DMS79 treated with DMSO at 0.1 percent for 48 hours (cell line): ENCODE measurements at regions not wholly inside any gene's neighbourhood (a gene's known extent, or its start where the extent isn't known, plus 50 kb on each side); places are given as distances from the start of the nearest gene placed in this dataset.
"Not testable (repeated sequence)": the region's sequence is repeated elsewhere in the genome, so short reads cannot be mapped to it uniquely, and the experiment has no call there.

Experiments used
- DNase-seq: peaks from one replicate; lab custom pipeline; 2025; lab: John Stamatoyannopoulos, UW

DNA sequence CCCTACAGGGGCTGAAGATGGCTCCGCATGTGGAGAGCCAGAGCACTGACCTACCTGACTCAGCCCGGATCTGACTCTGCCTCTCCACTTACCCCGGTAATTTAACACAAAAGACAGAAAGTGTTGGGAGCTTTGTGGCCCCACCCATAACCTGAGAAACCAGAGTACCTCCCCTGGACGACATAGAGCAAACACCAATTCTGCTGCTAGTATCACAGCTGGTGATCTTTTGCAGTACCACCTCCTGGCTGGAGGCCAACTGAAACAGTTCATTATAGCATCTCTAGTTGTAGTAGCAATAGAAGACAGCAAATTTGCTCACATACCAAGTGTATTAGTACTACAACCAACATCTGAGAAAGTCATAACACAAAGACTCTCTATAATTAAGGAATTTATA lies 443.9 kb downstream of the KLHL4 start:
- DNase-seq: no peak

DNA sequence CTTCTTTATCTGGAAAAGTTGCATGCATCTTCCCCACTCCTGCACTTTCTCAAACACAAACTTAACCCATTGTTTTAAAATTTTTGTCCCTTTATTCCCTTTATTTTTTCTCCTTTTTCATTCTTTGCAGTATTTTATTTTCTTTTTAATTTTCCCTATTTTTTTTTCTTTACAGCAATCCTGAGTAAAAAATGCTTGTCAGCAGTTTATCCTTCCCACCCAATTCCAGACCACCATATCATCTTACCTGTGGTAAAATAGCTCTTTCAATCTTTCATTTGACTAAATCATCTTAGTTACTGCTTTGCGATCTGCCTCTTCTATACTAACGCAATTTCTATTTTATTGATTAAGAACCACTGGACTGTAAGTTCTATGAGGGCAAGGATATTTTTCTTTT lies 450.5 kb downstream of the KLHL4 start:
- no peak for DNase-seq

DNA sequence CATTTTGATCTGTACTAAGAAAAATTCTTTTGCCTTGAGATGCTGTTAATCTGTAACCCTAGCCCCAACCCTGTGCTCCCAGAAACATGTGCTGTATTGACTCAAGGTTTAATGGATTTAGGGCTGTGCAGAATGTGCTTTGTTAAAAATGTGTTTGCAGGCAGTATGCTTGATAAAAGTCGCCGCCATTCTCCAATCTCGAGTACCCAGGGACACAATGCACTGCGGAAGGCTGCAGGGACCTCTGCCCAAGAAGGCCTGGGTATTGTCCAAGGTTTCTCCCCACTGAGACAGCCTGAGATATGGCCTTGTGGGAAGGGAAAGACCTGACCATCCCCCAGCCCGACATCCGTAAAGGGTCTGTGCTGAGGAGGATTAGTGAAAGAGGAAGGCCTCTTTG lies 454.5 kb downstream of the KLHL4 start:
- DNase-seq: not testable (repeated sequence)

DNA sequence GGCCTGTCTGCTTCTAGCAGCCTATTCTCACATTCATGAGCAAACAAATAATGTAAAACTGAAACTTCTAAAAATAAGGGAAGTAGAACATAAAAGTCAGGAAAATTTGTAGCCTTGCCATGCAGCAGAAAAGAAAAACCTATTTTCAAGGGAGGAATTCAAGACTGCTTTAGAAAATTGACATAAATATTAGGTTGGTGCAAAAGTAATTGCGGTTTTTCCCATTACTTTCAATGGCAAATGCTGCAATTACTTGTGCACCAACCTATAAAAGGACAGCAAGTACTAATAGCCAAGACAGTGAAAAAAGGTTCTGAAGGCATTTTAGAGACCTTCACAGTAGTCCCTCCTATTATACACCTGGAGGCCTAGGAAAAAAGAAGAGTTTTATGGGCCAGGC lies 457.8 kb downstream of the KLHL4 start:
- DNase-seq: no peak

DNA sequence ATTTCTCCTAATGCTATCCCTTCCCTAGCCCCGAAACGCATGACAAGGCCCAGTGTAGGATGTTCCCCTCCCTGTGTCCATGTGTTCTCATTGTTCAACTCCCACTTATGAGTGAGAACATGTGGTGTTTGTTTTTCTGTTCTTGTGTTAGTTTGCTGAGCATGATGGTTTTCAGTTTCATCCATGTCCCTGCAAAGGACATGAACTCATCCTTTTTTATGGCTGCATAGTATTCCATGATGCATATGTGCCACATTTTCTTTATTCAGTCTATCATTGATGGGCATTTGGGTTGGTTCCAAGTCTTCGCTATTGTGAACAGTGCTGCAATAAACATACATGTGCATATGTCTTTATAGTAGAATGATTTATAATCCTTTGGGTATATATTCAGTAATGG lies 490.3 kb downstream of the KLHL4 start:
- not testable (repeated sequence) for DNase-seq

DNA sequence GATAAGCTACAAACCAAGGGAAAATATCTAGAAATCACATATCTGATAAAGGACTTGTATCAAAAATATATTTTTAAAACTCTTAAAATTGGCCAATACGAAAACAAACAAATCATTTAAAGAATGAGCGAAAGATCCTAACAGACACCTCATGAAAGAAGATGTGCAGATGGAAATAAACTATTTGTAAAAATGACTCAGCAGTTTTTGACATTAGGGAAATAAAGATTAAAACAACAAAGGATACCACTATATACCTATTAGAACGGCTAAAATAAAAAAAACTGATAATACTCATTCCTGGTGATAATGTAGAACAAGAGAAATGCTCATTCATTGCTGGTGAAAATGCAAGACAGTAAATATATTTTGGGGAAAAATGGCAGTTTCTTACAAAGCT lies 506.4 kb downstream of the KLHL4 start:
- DNase-seq: no peak

DNA sequence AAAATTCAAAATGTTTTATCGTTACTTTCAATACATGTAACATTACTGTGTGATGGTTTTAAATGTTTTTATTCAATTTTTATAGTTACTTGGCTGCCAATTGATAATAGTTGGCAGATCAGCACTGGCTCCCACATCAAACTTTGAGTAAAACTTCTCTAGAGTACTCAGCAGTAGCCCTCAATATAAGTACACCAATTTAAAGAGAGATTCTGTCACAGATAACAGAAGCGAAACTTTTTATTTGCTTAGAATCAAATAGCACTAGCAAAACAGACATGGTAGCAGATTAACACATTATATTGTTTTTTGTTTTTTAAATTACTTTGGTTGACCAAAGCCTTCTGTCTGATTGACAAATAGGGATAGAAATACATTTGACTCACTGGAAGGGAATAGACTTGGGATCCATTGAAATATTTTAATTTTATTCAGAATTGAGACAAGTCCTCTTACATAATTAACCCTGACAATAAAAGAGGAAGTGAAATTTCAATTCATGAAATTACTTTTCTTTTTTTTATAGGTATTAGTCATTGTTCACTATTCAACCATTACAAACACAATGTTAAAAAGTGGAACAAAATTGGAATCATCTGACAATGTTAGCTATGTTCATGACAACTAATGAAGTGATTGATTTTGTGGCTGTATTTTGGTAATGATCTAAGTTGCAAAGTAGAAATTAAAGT lies 554.9 kb downstream of the KLHL4 start:
- no peak for DNase-seq

DNA sequence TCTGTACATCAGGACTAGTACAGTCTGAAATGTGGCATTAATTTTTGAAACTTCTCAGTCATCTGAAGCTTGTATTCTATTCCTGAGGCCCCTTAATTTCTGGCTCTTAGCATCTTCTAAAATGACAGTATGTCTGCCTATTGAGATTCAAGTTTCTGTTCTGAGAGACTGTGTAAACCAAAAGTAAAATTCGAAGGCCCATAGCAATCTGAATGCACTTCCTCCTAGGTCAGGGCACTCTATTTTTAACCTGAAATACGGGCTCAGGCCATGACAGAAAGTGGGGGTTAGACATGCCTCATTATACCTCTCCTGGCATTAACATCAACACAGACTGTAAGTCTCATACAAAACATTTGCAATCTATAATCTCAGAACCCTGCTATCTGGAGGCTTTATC lies 584.4 kb downstream of the KLHL4 start:
- no peak for DNase-seq

DNA sequence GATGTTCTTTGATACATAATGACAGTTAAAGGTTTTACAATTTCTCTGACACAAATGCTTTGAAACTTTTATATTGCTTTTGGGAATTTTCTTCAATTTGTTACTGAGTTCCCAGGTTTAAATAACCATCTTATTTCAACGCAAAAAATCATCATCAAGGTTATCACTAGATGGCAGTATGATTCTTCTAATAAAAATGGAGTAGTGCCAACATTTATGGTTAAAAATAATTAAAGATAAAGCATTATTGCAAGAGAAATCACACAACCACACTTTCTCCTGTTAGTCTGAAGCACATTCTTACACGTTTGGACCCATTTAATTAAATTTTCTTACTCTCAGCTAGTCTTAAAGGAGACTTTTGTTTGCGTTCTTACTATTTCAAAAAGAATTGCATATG lies 611.3 kb upstream of the CPXCR1 start:
- DNase-seq: no peak

DNA sequence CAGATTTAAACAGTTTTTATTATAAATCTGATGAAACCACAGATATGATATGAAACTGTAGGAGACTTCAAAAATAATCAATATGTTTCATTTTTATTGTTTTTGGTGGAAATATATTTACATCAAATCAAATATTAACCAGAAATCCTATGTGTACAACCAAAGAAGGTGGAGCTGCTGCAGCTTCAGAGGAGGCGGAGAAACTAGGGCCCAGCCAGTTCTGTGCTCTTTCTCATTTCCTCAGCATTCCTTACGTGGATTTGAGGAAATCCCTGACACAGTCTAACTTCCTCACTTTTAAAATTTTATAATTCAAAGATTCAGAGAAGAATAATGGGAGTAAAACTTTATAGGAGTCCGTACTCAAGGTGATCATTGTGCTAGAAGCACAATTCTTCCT lies 610.7 kb upstream of the CPXCR1 start:
- no peak for DNase-seq

DNA sequence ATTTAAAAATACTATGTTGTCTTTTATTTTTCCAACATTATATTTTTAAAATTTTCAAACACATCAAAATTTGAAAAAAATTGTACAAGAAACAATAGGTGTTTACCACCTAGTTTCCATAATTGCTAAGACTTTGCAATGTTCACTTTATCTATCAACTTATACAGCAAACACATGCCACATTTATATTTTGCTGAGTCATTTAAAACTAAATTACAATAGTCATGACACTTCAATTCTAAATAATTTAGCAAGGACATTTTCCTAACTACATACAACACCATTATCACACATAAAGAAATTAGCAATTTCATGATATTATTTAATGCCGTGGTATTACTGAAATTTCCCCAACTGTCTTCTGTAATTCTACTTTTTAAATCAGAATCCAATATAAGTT lies 600.4 kb upstream of the CPXCR1 start:
- DNase-seq: no peak

DNA sequence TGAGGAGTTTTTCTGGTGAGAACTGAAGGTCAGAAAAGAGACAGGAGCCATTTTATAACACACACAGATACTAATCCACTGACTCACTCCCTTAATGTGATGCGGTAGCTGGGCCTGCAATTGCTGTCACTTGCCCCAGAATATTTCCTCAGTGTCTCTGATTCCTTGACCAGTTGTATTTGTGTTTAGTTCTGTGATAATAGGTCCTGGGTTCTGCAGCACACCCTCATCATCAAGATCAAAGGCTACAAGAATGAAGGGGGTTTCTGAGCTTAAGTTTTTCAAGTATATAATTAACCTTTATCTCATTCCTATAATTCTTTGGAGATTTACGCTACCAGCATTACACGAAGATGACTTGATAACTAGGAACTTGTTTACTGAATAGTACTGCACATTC lies 576.5 kb upstream of the CPXCR1 start:
- no peak for DNase-seq

DNA sequence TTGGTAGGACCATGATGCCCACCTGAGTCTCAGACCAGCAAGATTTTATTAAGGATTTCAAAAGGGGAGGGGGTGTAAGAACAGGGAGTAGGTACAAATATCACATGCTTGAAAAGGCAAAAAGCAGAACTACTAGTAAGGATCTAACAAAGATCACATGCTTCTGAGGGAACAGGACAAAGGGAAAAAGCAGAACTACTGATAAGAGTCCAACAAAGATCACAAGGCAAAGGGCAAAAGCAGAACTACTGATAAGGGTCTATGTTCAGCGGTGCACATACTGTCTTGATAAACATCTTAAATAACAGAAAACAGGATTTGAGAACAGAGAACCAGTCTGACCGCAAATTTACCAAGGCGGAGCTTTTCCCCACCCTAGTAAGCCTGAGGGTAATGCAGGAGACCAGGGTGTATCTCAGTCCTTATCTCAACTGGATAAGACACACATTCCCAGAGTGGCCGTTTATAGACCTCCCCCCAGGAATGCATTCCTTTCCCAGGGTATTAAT lies 573.0 kb upstream of the CPXCR1 start:
- not testable (repeated sequence) for DNase-seq

DNA sequence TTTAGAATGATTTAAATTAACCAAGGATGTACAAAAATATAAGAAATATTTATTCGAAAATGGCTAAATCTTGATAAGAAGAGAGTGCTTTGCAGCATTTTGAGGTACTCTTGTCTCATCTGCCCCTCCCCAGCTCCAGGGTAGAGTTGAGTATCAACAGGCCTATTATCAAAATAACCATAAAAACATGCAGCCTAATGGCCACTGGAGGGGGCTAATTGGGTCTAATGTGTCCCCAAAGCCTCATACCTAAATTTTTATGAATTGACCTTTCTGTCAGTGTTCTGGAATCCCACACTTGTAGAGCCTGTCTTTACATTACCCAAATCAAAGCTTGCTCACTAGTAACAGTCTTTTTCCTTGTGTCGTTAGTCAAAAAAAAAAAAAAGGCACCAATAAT lies 544.9 kb upstream of the CPXCR1 start:
- no peak for DNase-seq

DNA sequence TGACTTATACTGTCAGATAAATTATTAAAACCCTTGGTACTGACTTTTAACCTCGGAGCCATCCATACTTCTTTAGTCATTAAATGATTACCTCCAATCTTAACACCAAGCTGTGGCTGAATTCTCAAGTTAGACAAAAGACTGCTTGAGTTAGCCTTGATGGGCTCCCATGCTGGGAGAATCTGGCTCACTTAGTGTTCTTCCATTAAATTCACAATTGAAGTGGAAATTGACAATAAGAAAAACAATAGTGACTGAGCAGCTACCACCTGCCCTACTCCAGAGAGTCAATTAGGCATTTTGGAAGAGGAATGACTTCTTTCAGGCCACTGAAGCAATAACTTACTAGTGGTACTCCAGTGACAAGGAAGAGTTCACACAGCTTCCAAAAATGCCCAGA lies 503.0 kb upstream of the CPXCR1 start:
- no peak for DNase-seq

DNA sequence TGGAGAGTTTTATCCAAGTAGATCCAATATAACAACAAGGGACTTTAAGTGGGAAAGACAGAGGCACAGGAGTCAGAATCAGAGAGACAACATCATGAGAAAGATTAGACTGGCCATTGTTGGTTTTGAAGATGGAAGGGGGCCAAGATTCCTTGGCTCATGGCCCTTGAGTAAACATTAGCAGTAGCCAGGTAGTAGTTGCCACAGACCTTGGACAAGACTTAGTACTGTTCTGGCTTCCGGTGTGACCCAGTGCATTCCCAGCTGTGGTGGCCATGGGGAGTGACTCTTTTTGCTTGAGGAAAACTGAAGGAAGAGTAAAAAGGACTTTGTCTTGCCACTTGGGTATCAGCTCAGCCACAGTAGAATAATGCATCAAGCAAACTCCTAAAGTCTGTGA lies 462.2 kb upstream of the CPXCR1 start:
- no peak for DNase-seq

DNA sequence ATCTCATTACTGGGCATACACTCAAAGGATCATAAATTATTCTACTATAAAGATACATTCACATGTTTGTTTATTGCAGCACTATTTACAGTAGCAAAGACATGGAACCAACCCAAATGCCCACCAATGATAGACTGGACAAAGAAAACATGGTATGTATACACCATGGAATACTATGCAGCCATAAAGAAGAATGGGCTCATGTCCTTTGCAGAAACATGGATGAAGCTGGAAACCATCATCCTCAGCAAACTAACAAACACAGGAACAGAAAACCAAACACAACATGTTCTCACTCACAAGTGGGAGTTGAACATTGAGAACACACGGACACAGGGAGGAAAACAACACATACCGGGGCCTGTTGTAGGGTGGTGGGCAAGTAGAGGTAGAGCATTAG lies 433.1 kb upstream of the CPXCR1 start:
- DNase-seq: not testable (repeated sequence)

DNA sequence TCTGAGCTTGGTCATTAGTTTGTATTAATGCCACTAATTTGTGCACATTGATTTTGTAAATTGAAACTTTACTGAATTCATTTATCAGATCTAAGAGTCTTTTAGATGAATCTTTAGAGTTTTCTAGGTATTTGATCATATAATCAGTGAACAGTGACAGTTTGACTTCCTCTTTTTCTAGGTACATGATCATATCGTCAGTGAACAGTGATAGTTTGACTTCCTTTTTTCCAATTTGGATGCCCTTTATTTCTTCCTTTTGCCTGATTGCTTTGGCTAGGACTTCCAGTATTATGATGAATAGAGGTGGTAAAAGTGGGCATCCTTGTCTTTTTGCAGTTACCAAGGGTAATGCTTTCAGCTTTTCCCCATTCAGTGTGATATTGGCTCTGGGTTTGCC lies 421.4 kb upstream of the CPXCR1 start:
- DNase-seq: no peak

DNA sequence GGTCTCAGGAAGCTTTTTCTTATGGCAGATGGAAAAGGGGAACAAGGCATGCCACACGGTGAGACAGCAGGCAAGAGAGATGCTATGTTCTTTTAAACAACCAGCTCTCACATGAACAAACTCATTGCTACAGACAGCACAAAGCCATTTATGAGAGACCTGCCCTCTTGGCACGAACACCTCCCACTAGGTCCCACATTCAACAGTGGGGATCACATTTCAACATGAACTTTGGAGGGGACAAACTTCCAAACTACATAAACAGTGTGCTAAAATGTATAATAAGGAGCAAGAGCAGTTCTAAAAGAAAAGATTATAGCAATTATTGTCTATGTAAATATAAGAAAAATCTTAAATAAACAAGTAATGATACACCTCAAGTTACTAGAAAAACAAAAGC lies 391.8 kb upstream of the CPXCR1 start:
- no peak for DNase-seq

DNA sequence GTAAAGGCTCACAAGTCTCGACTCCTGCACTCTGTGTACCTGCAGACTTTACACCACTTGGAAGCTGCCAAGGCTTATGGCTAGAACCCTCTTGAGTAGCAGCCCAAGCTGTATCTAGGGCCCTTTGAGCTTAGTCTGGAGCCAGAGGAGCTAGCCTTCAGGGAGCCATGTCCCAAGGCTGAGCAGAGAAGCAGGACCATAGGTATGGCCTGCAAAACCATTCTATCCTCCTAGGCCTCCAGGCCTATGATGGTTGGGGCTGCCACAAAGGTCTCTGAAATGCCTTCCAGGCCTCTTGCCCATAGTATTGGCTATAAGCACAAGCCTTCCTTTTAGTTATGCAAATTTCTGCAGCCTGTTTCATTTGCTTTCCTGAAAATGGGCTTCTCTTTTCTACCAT lies 380.7 kb upstream of the CPXCR1 start:
- DNase-seq: no peak

DNA sequence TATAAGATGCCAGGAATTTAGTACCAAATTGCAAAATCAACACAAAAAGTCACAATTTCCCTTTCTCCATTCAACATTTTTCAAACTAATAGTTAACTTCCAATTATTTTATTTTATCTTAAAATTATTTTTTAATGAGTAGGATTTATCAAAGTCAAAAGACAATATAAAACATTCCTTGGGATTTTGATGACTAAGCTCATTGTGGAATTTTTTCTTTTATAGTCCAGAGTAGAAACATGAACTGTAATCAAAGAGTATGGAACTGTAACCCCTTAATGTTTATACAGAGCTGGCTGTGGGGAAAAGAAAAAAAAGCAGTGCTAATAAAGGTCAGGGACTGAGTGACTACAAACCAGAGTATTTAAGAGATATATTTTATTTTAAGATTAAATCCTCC lies 368.6 kb upstream of the CPXCR1 start:
- DNase-seq: no peak

DNA sequence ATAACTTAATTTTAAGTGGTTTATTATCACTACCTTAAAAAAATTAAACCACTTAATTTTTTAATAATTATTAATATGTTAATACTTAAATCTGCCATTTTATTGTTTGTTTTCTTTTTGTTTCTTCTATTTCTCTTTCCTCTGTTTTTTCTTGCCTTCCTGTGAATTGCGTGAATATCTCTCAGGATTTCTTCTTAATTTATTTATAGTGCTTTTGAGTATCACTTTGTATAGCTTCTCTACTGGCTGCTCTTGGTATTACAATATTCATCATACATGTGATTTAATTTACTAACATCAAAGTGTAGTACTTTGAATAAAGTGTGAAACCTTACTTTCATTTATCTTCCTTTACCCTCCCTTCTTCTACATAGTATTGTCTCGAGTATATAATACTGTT lies 349.5 kb upstream of the CPXCR1 start:
- DNase-seq: no peak

DNA sequence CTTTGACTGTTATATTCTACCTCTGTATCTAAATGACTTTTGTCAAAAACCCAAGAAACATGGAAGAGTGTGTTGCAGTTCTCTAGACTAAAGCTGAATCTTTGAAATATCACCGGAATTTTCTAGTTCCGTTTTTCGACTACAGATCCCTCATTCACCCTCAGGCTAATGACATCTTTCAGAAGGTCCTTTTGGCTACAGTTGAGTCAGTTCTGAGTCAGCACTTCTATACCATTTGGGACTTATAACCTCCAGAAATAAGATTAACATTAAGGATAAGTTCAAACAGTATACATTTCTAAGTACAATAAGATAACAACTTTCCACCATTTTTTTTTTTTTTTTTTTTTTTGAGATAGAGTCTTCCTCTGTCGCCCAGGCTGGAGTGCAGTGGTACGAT lies 331.0 kb upstream of the CPXCR1 start:
- no peak for DNase-seq

DNA sequence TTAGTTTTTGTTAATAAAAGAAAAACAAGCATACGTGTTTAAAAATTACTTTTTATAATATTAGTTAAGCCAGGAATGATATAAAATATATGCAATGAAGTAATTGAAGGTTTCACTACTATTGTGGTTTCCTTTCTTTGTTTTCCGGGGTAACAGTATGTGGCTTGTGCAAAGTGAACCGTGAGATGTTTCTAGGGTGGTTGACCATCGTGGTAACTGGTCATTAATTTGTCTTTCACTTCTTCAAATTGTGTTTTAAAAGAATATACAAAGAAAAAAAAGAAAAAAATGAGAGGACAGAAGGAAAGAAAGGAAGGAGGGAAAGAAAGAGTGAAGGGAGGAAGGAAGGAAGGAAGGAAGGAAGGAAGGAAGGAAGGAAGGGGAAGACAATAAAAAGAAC lies 330.1 kb upstream of the CPXCR1 start:
- DNase-seq: no peak

DNA sequence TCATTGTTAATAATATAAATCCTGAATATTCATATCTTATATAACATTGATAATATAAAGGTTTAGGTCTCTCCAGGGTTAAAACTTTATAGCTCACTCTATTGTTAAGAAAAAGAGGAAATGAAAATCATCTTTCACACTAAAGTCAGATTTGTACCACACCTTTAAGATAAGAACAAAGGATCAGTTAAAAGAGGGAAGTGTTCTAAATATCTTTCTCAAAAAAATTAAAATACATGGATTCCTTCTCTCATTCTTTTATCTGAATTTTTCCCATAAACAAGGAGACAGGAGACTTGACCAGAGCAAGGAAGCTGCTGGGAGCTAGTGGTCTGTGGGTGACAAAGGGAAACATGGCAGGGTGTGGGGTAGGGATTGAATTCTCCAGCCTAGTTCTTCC lies 323.0 kb upstream of the CPXCR1 start:
- DNase-seq: no peak
